ENCODE measurements at regions not wholly inside any gene's neighbourhood (a gene's known extent, or its start where the extent isn't known, plus 50 kb on each side); places are given as distances from the start of the nearest gene placed in this dataset.

GRCh38 chr9:28779243-28779642 lies 1206.0 kb upstream of the C9orf72 start:
- Histone ChIP-seq H3K9me3 (ENCODE audit: control insufficient read depth, insufficient read depth, low read length) (no peaks in the 10 kb centered on the region), H3K4me1 (ENCODE audit: control insufficient read depth, insufficient read depth, low read length) (no peaks in the 10 kb centered on the region), H3K4me3 (ENCODE audit: low read length) (no peak overlapping the region), H3K27ac (ENCODE audit: low read length) (no peak overlapping the region), H3K36me3 (ENCODE audit: control insufficient read depth, insufficient read depth, low read length) (no peaks in the 10 kb centered on the region), H3K27me3 (ENCODE audit: control insufficient read depth, insufficient read depth, low read length) (no peaks in the 10 kb centered on the region)
- TF ChIP-seq CTCF (IDR thresholded peaks at IDR 0.05) = no peak
- H3K36me3 Mint-ChIP-seq = peaks cover 5% of the 10 kb centered on the region
- intact Hi-C loops (cut with micrococcal nuclease) = loop anchor here (10.0 kb wide), 1 partner anchor 436 kb away; the partner anchor contains the start of gene LINGO2
- H3K27ac Mint-ChIP-seq = no peak overlapping the region
- DNase-seq = no peak
- H3K27me3 Mint-ChIP-seq (ENCODE audit: low read depth in 2 of 2) = no peaks in the 10 kb centered on the region
- peaks cover 2 to 4% of the 10 kb centered on the region in 2 donors for H3K9me3 Mint-ChIP-seq
- no peak overlapping the region for H3K4me3 Mint-ChIP-seq
- peaks cover 0 to 5% of the 10 kb centered on the region in 2 donors for H3K4me1 Mint-ChIP-seq
- no peak for ATAC-seq

GRCh38 chr9:28781481-28781880 lies 1208.2 kb upstream of the C9orf72 start:
- ATAC-seq (no peak), DNase-seq (no peak)
- peaks cover 5% of the 10 kb centered on the region for H3K36me3 Mint-ChIP-seq
- H3K27me3 ChIP-seq (ENCODE audit: control insufficient read depth, insufficient read depth, low read length) = no peaks in the 10 kb centered on the region
- peaks cover 0 to 6% of the 10 kb centered on the region in 2 donors for H3K4me1 Mint-ChIP-seq
- TF ChIP-seq CTCF (IDR thresholded peaks at IDR 0.05) = no peak
- H3K4me1 ChIP-seq (ENCODE audit: control insufficient read depth, insufficient read depth, low read length) = no peaks in the 10 kb centered on the region
- H3K9me3 Mint-ChIP-seq = peaks cover 4 to 6% of the 10 kb centered on the region in 2 donors
- no peak overlapping the region for H3K27ac Mint-ChIP-seq
- intact Hi-C loops (cut with micrococcal nuclease) = no loop called here
- H3K27ac ChIP-seq (ENCODE audit: low read length) = no peak overlapping the region
- no peak overlapping the region for H3K4me3 Mint-ChIP-seq
- H3K27me3 Mint-ChIP-seq (ENCODE audit: low read depth in 2 of 2) = no peaks in the 10 kb centered on the region
- H3K9me3 ChIP-seq (ENCODE audit: control insufficient read depth, insufficient read depth, low read length) = no peaks in the 10 kb centered on the region
- H3K36me3 ChIP-seq (ENCODE audit: control insufficient read depth, insufficient read depth, low read length) = no peaks in the 10 kb centered on the region
- no peak overlapping the region for H3K4me3 ChIP-seq (ENCODE audit: low read length)

GRCh38 chr9:28782630-28783029 lies 1209.3 kb upstream of the C9orf72 start:
- Mint-ChIP-seq H3K27ac (no peak overlapping the region), H3K9me3 (peaks cover 2 to 6% of the 10 kb centered on the region in 2 donors), H3K36me3 (no peaks in the 10 kb centered on the region), H3K4me3 (no peak overlapping the region), H3K27me3 (ENCODE audit: low read depth in 2 of 2) (no peaks in the 10 kb centered on the region), H3K4me1 (peaks cover 0 to 5% of the 10 kb centered on the region in 2 donors)
- DNase-seq = no peak
- no peaks in the 10 kb centered on the region for H3K4me1 ChIP-seq (ENCODE audit: control insufficient read depth, insufficient read depth, low read length)
- intact Hi-C loops (cut with micrococcal nuclease) = no loop called here
- TF ChIP-seq CTCF (IDR thresholded peaks at IDR 0.05) = no peak
- H3K9me3 ChIP-seq (ENCODE audit: control insufficient read depth, insufficient read depth, low read length) = no peaks in the 10 kb centered on the region
- no peak for ATAC-seq
- H3K27me3 ChIP-seq (ENCODE audit: control insufficient read depth, insufficient read depth, low read length) = no peaks in the 10 kb centered on the region
- no CpG with 5 or more reads among the region's 1 CpG for WGBS (ENCODE audit: insufficient coverage)
- H3K27ac ChIP-seq (ENCODE audit: low read length) = no peak overlapping the region
- H3K4me3 ChIP-seq (ENCODE audit: low read length) = no peak overlapping the region
- H3K36me3 ChIP-seq (ENCODE audit: control insufficient read depth, insufficient read depth, low read length) = no peaks in the 10 kb centered on the region

GRCh38 chr9:28792716-28793115 lies 1219.4 kb upstream of the C9orf72 start:
- H3K36me3 Mint-ChIP-seq = no peaks in the 10 kb centered on the region
- no peaks in the 10 kb centered on the region for H3K4me1 Mint-ChIP-seq
- Histone ChIP-seq H3K36me3 (ENCODE audit: control insufficient read depth, insufficient read depth, low read length) (no peaks in the 10 kb centered on the region), H3K4me1 (ENCODE audit: control insufficient read depth, insufficient read depth, low read length) (no peaks in the 10 kb centered on the region), H3K9me3 (ENCODE audit: control insufficient read depth, insufficient read depth, low read length) (no peaks in the 10 kb centered on the region), H3K27ac (ENCODE audit: low read length) (no peak overlapping the region), H3K4me3 (ENCODE audit: low read length) (no peak overlapping the region), H3K27me3 (ENCODE audit: control insufficient read depth, insufficient read depth, low read length) (no peaks in the 10 kb centered on the region)
- H3K27ac Mint-ChIP-seq = no peak overlapping the region
- H3K9me3 Mint-ChIP-seq = no peaks in the 10 kb centered on the region
- DNase-seq = no peak
- no peak for TF ChIP-seq CTCF (IDR thresholded peaks at IDR 0.05)
- no peak for ATAC-seq
- intact Hi-C loops (cut with micrococcal nuclease) = no loop called here
- H3K27me3 Mint-ChIP-seq (ENCODE audit: low read depth in 2 of 2) = no peaks in the 10 kb centered on the region
- H3K4me3 Mint-ChIP-seq = no peak overlapping the region
